Suprapubic skin (tissue), 3 donors: ENCODE measurements at regions not wholly inside any gene's neighbourhood (a gene's known extent, or its start where the extent isn't known, plus 50 kb on each side); places are given as distances from the start of the nearest gene placed in this dataset.

ENCODE experiments used
- POLR2AphosphoS5 ChIP-seq, 3 donors: sonication (generic); formaldehyde crosslinking; IDR thresholded peaks; one replicate each; pipeline ENCODE4 v1.6.1; 2017; ENCODE audit warnings: antibody characterized with exemption in 3 of 3
- TF ChIP-seq, protein P1 (sequence below), 2 donors: fragments of 200-600 bp in 1 of 2; fragments of 450-650 bp in 1 of 2; sonication (generic) in 1 of 2; IDR thresholded peaks; one replicate each; pipeline ENCODE4 v1.5.1; 2016 to 2019; ENCODE audit warnings: antibody characterized with exemption in 2 of 2, mild to moderate bottlenecking in 1 of 2, moderate library complexity in 1 of 2

DNA sequence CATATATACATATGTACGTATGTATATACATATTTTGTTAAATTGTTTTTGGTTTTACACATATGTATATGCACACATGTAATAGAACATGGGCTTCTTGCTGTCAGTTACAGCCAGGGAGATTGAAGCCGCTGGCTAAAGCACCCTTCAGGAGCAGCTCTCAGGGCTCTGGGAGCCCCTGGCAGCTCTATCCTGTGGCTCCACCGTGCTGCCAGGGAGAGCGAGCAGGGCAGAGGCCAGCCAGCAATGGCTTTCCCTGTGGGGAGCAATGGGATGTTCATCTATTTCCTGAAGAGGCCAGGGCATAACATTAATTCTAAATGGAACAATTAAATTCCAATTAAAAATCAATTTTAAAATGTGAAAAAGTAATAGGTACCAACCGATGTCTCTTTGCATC lies 102.9 kb downstream of the PSMG1 start:
- TF ChIP-seq, protein P1, sequence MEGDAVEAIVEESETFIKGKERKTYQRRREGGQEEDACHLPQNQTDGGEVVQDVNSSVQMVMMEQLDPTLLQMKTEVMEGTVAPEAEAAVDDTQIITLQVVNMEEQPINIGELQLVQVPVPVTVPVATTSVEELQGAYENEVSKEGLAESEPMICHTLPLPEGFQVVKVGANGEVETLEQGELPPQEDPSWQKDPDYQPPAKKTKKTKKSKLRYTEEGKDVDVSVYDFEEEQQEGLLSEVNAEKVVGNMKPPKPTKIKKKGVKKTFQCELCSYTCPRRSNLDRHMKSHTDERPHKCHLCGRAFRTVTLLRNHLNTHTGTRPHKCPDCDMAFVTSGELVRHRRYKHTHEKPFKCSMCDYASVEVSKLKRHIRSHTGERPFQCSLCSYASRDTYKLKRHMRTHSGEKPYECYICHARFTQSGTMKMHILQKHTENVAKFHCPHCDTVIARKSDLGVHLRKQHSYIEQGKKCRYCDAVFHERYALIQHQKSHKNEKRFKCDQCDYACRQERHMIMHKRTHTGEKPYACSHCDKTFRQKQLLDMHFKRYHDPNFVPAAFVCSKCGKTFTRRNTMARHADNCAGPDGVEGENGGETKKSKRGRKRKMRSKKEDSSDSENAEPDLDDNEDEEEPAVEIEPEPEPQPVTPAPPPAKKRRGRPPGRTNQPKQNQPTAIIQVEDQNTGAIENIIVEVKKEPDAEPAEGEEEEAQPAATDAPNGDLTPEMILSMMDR (IDR thresholded peaks at IDR 0.05): no peak
- TF ChIP-seq POLR2AphosphoS5 (IDR thresholded peaks at IDR 0.05): no peak
